ENCODE measurements at regions not wholly inside any gene's neighbourhood (a gene's known extent, or its start where the extent isn't known, plus 50 kb on each side); places are given as distances from the start of the nearest gene placed in this dataset.

DNA sequence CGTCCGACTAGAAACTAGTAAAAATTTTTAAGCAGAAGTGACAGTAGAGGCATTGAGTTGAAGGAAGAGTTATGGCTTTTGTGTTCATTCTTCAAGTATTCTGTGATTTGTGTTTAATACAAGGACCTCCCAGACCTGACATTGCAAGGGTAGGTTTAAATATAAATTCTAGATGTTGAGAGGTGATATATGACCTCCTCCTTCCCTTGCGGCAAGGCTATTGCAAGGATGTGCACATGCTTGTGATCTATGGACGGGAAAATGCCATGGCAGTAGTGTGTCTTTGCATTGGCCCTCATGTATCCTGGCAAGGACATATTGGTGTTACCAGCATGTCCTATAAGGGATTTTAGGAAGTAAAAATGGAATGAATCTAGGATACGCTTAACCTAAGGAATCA lies 143.5 kb downstream of the NEDD1 start:
- DNase-seq (ENCODE audit: low read depth, low spot score) = no peak
- ChIA-PET POLR2A (no interaction called here), CTCF (no interaction called here), RAD21 (ENCODE audit: low non-redundant PET in 1 of 2, low total read pairs in 2 of 2, uncharacterized antibody in 2 of 2, unreplicated experiment in 2 of 2) (no interaction called here)
- Histone ChIP-seq H3K79me2 (ENCODE audit: insufficient read depth, low read length) (no peaks in the 10 kb centered on the region), H3K9me2 (ENCODE audit: insufficient read depth) (no peaks in the 10 kb centered on the region), H3K4me2 (ENCODE audit: low read length) (no peak overlapping the region), H3K27me3 (ENCODE audit: insufficient read depth, low read length) (peaks cover 15% of the 10 kb centered on the region; the same call in 1 of the 2 replicates), H3K4me3 (replicated peaks in 1 of 2; ENCODE audit: low read depth in 1 of 2, low read length in 2 of 2) (no peak overlapping the region), H3K4me1 (ENCODE audit: control insufficient read depth in 1 of 2, insufficient read depth in 2 of 2, low read length in 2 of 2) (no peaks in the 10 kb centered on the region), H4K20me1 (ENCODE audit: insufficient read depth) (no peaks in the 10 kb centered on the region), H3K9ac (ENCODE audit: low read length) (no peak overlapping the region), H2AFZ (ENCODE audit: low read depth, low read length, poor library complexity, severe bottlenecking) (no peak overlapping the region), H3K9me3 (ENCODE audit: control insufficient read depth in 1 of 2, insufficient read depth in 1 of 2, low read depth in 1 of 2, low read length in 2 of 2) (no peaks in the 10 kb centered on the region), H3K27ac (ENCODE audit: low read depth, low read length) (no peak overlapping the region), H3K36me3 (ENCODE audit: control insufficient read depth in 1 of 2, insufficient read depth in 2 of 2, low read length in 2 of 2) (no peaks in the 10 kb centered on the region)
- no peak for ATAC-seq
- intact Hi-C loops (cut with micrococcal nuclease) = no loop called here
- no TSS peak for BruUV-seq (replicated peaks)
- TF ChIP-seq ZBTB33 (IDR thresholded peaks at IDR 0.05; ENCODE audit: extremely low read depth, insufficient replicate concordance, low read length) = no peak
- TF ChIP-seq SRF (IDR thresholded peaks at IDR 0.05; ENCODE audit: low read depth) = no peak
- no peak for TF ChIP-seq ELF1 (IDR thresholded peaks at IDR 0.05; ENCODE audit: borderline replicate concordance, low read depth)
- no peak for TF ChIP-seq EZH2phosphoT487 (IDR thresholded peaks at IDR 0.05; ENCODE audit: borderline replicate concordance)
- no peak for TF ChIP-seq EZH2 (IDR thresholded peaks at IDR 0.05)
- TF ChIP-seq FOSL1 (IDR thresholded peaks at IDR 0.05; ENCODE audit: low read depth) = no peak
- no peak for TF ChIP-seq CEBPB (IDR thresholded peaks at IDR 0.05; ENCODE audit: low read depth)
- TF ChIP-seq YY1 (IDR thresholded peaks at IDR 0.05; ENCODE audit: extremely low read depth, insufficient replicate concordance, low read depth, low read length) = no peak
- TF ChIP-seq ZFX (IDR thresholded peaks at IDR 0.05) = no peak
- no peak for TF ChIP-seq POLR2AphosphoS5 (IDR thresholded peaks at IDR 0.05; ENCODE audit: low read depth, low read length)
- no peak for TF ChIP-seq SIN3A (IDR thresholded peaks at IDR 0.05; ENCODE audit: low read depth)
- TF ChIP-seq TCF7L2 (IDR thresholded peaks at IDR 0.05; ENCODE audit: borderline replicate concordance, extremely low read depth, insufficient read depth, insufficient read length) = no peak
- no peak for TF ChIP-seq POLR2A (IDR thresholded peaks at IDR 0.05; ENCODE audit: borderline replicate concordance, extremely low read depth, insufficient read depth, insufficient read length)
- TF ChIP-seq EGR1 (IDR thresholded peaks at IDR 0.05; ENCODE audit: low read depth) = no peak
- no peak for TF ChIP-seq CBX3 (IDR thresholded peaks at IDR 0.05; ENCODE audit: low read depth)
- TF ChIP-seq, protein P1, sequence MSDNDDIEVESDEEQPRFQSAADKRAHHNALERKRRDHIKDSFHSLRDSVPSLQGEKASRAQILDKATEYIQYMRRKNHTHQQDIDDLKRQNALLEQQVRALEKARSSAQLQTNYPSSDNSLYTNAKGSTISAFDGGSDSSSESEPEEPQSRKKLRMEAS (IDR thresholded peaks at IDR 0.05) = no peak
- no peak for TF ChIP-seq JUND (IDR thresholded peaks at IDR 0.05)
- no peak for TF ChIP-seq SP1 (IDR thresholded peaks at IDR 0.05; ENCODE audit: low read depth)

Data from HCT116 (cell line).